Neuronal stem cell (in vitro differentiated cells): ENCODE measurements at regions not wholly inside any gene's neighbourhood (a gene's known extent, or its start where the extent isn't known, plus 50 kb on each side); places are given as distances from the start of the nearest gene placed in this dataset.

Source experiments
- DNase-seq: peaks from one replicate; pipeline ENCODE4 v3.0.0-alpha.2; 2013; ENCODE audit warnings: low spot score
- H2AFZ ChIP-seq: one replicate; pipeline ENCODE4 v1.6.1; 2013; ENCODE audit warnings: mild to moderate bottlenecking, low read length, inconsistent platforms
- H2AK5ac ChIP-seq: 2 replicates; pipeline ENCODE4 v1.6.1; 2013; ENCODE audit warnings: low read depth, mild to moderate bottlenecking, inconsistent platforms, low read length, moderate library complexity, mixed read lengths
- H2BK120ac ChIP-seq: 2 replicates; pipeline ENCODE4 v1.6.1; 2013; ENCODE audit warnings: low read depth, mild to moderate bottlenecking, inconsistent platforms, low read length, moderate library complexity, mixed read lengths
- H2BK12ac ChIP-seq: one replicate; pipeline ENCODE4 v1.6.1; 2013; ENCODE audit warnings: low read length, inconsistent platforms
- H2BK15ac ChIP-seq: 2 replicates; pipeline ENCODE4 v1.6.1; 2013; ENCODE audit warnings: mild to moderate bottlenecking, low read length, inconsistent platforms, mixed read lengths
- H2BK5ac ChIP-seq: one replicate; pipeline ENCODE4 v1.6.1; 2013; ENCODE audit warnings: inconsistent platforms, mild to moderate bottlenecking, low read length, moderate library complexity
- H3K14ac ChIP-seq: one replicate; pipeline ENCODE4 v1.6.1; 2013; ENCODE audit warnings: low read length, inconsistent platforms
- H3K18ac ChIP-seq: 2 replicates; pipeline ENCODE4 v1.6.1; 2013; ENCODE audit warnings: low read length, inconsistent platforms
- H3K23ac ChIP-seq: 2 replicates; pipeline ENCODE4 v1.6.1; 2013; ENCODE audit warnings: low read depth, mild to moderate bottlenecking, mixed read lengths, low read length, inconsistent platforms; ENCODE audit not compliant: poor library complexity
- H3K27ac ChIP-seq: replicated peaks from 3 replicates; pipeline ENCODE4 v1.5.1; 2013; ENCODE audit warnings: low read length, inconsistent platforms
- H3K27me3 ChIP-seq, 3 experiments: 2 replicates each; pipeline ENCODE4 v1.6.1; 2013; ENCODE audit warnings: low read length in 3 of 3, mild to moderate bottlenecking in 2 of 3, inconsistent platforms in 1 of 3, low read depth in 1 of 3, mixed read lengths in 1 of 3, moderate library complexity in 1 of 3; ENCODE audit not compliant: control insufficient read depth in 3 of 3, insufficient read depth in 3 of 3
- H3K36me3 ChIP-seq, 2 donors: replicated peaks in 1 of 2; 2 replicates each; pipeline ENCODE4 v1.6.1; 2013; ENCODE audit warnings: low read length in 2 of 2; ENCODE audit not compliant: control insufficient read depth in 2 of 2, insufficient read depth in 2 of 2
- H3K4ac ChIP-seq: 2 replicates; pipeline ENCODE4 v1.6.1; 2013; ENCODE audit warnings: inconsistent platforms, mild to moderate bottlenecking, low read length, moderate library complexity
- H3K4me1 ChIP-seq, 2 donors: 1 replicate in 1 of 2; 2 replicates in 1 of 2; pipeline ENCODE4 v1.6.1; 2013; ENCODE audit warnings: low read length in 2 of 2, low read depth in 1 of 2; ENCODE audit not compliant: control insufficient read depth in 2 of 2, insufficient read depth in 1 of 2
- H3K4me2 ChIP-seq: one replicate; pipeline ENCODE4 v1.6.1; 2013; ENCODE audit warnings: mild to moderate bottlenecking, low read length, inconsistent platforms; ENCODE audit not compliant: insufficient read depth, poor library complexity, severe bottlenecking
- H3K4me3 ChIP-seq, 2 donors: 2 replicates each; pipeline ENCODE4 v1.5.1; 2013; ENCODE audit warnings: low read length in 2 of 2, mild to moderate bottlenecking in 2 of 2, inconsistent platforms in 1 of 2, moderate library complexity in 1 of 2
- H3K79me1 ChIP-seq: one replicate; pipeline ENCODE4 v1.6.1; 2013; ENCODE audit warnings: low read depth, mild to moderate bottlenecking, inconsistent platforms, low read length, moderate library complexity
- H3K9ac ChIP-seq: one replicate; pipeline ENCODE4 v1.6.1; 2013; ENCODE audit warnings: mild to moderate bottlenecking, low read depth, low read length, inconsistent platforms; ENCODE audit not compliant: poor library complexity
- H3K9me3 ChIP-seq, 2 donors: replicated peaks in 1 of 2; 2 replicates each; pipeline versions ENCODE3 to v1.6.1; 2013; ENCODE audit warnings: low read length in 2 of 2, mild to moderate bottlenecking in 2 of 2, inconsistent platforms in 1 of 2, low read depth in 1 of 2, mixed read lengths in 1 of 2, moderate library complexity in 1 of 2; ENCODE audit not compliant: control insufficient read depth in 2 of 2, insufficient read depth in 1 of 2
- H4K8ac ChIP-seq: one replicate; pipeline ENCODE4 v1.6.1; 2013; ENCODE audit warnings: low read depth, mild to moderate bottlenecking, inconsistent platforms, low read length, moderate library complexity
- H4K91ac ChIP-seq: one replicate; pipeline ENCODE4 v1.6.1; 2013; ENCODE audit warnings: low read length, low read depth, mild to moderate bottlenecking, inconsistent platforms; ENCODE audit not compliant: poor library complexity
- WGBS, 2 donors: extraction: QIAGEN DNeasy Blood & Tissue Kit; methylation state at CpG; one replicate each; pipeline ENCODE4 v1.1.7; 2013; ENCODE audit warnings: missing lambda C conversion rate in 2 of 2, mixed read lengths in 1 of 2; ENCODE audit not compliant: insufficient read length in 2 of 2, insufficient replicate concordance in 1 of 2; ENCODE audit errors: extremely low coverage in 2 of 2; 5-methylcytosine and 5-hydroxymethylcytosine counted together

DNA sequence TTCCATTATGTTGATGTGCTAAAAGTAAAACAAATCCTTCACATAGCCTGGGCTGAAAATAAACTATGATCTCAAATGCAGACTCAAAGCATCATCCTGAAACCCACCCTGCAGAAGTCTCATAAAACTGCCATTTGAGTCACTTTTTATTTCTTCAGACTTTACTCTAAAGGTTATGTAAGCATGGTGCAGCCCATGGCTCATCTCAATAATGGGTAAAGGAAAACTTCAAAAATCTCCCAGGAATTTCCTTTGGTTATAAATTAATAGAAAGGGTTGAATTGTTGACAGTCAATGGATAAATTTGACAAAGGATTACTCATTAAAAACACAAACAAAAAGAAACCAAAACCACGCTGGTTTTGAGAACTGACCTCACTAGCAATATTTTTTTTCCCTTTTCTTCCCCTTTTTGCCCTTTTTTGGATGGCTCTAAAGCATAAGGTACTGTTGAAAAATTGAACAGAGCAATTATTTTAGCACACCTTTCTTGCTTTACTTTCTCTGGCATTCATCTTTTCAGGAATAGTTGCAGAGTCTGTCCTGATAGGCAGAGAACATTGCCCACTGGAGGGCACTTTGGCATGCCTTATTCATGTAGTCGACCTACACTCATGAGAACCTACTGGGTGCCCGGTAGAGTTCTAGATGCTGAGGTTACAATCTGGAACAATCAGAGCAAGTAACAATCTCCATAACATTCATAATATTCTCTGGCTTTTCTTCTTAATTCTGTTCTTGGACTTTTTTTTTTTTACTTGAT, 191.4 kb downstream of the TMEM167A start:
- Histone ChIP-seq H3K14ac (no peak overlapping the region), H2BK5ac (no peak overlapping the region), H3K9me3 (peaks cover 0 to 3% of the 10 kb centered on the region in 2 donors), H3K27ac (no peak overlapping the region), H3K9ac (no peak overlapping the region), H4K8ac (no peak overlapping the region), H3K79me1 (no peaks in the 10 kb centered on the region), H3K23ac (no peak overlapping the region), H3K4me2 (no peak overlapping the region), H2BK12ac (no peak overlapping the region), H3K18ac (no peak overlapping the region), H3K4ac (no peak overlapping the region), H3K36me3 (no peaks in the 10 kb centered on the region), H2BK120ac (no peak overlapping the region), H2BK15ac (no peak overlapping the region), H3K4me1 (no peaks in the 10 kb centered on the region), H3K27me3 (no peaks in the 10 kb centered on the region), H4K91ac (no peak overlapping the region), H2AFZ (no peak overlapping the region), H3K4me3 (no peak overlapping the region), H2AK5ac (no peak overlapping the region)
- no peak for DNase-seq
- WGBS, 2 donors, result no CpG with 5 or more reads among the region's 3 CpGs

DNA sequence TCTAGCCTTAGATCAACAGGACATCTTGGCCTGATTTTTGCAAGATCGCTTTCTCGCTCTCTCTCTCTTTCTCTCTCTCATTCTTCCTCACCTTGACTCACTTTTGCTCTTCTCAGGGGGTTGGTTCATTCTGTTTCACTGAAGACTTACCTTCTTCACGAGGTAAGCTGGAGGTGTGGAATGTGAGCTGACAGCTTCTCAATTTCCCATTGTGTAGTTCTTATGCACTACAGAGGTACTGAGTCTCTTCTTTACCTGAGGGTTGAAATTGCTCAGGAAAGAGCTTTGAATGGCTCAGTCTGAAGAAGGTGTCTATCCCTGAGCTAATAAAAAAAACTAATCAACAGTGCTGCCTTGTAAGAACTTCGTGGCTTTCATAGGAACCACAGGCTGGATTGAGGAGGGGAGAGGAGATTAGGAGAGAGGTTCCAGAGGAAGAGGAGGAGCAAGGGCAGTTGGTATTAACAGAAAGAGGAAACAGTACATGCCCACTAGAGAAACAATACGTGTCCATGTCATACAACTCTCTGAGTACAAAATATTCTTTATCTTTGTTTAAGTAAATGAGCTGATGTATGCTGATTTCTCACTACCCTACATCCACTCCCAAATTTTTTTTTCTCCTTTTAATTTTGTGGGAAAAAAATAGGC, 192.2 kb downstream of the TMEM167A start:
- Histone ChIP-seq H3K4ac (no peak overlapping the region), H2BK15ac (no peak overlapping the region), H3K36me3 (no peaks in the 10 kb centered on the region), H2BK12ac (no peak overlapping the region), H3K79me1 (no peaks in the 10 kb centered on the region), H2BK5ac (no peak overlapping the region), H3K9ac (no peak overlapping the region), H3K23ac (no peak overlapping the region), H4K8ac (no peak overlapping the region), H3K14ac (no peak overlapping the region), H2BK120ac (no peak overlapping the region), H3K4me2 (no peak overlapping the region), H3K27ac (no peak overlapping the region), H3K9me3 (peaks cover 5 to 8% of the 10 kb centered on the region in 2 donors), H2AK5ac (no peak overlapping the region), H3K4me3 (no peak overlapping the region), H3K4me1 (no peaks in the 10 kb centered on the region), H4K91ac (no peak overlapping the region), H2AFZ (no peak overlapping the region), H3K27me3 (no peaks in the 10 kb centered on the region), H3K18ac (no peak overlapping the region)
- no peak for DNase-seq
- WGBS, 2 donors, result no CpG with 5 or more reads among the region's 5 CpGs

DNA sequence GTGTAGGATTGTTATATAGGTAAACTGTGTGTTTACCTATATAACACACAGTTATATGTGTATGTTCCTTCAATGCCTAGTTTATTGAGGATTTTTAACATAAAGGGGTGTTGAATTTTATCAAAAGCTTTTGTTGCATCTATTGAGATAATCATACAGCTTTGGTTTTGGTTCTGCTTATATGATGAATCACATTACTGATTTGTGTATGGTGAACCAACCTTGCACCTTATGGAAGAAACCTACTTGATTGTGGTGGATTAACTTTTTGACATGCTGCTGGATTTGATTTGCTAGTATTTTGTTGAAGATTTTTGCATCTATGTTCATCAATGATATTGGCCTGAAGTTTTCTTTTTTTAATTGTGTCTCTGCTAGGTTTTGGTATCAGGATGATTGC, 194.9 kb downstream of the TMEM167A start:
- H3K4me3 ChIP-seq, result no peak overlapping the region
- no peak overlapping the region for H3K9ac ChIP-seq
- DNase-seq, result no peak
- H3K14ac ChIP-seq, result no peak overlapping the region
- no peaks in the 10 kb centered on the region for H3K79me1 ChIP-seq
- H2AK5ac ChIP-seq, result no peak overlapping the region
- H2AFZ ChIP-seq, result no peak overlapping the region
- no peak overlapping the region for H3K4ac ChIP-seq
- H3K4me2 ChIP-seq, result no peak overlapping the region
- H4K8ac ChIP-seq, result no peak overlapping the region
- H3K18ac ChIP-seq, result no peak overlapping the region
- no peak overlapping the region for H2BK15ac ChIP-seq
- no peak overlapping the region for H2BK12ac ChIP-seq
- H3K27me3 ChIP-seq, result no peaks in the 10 kb centered on the region
- H3K27ac ChIP-seq, result no peak overlapping the region
- no peak overlapping the region for H2BK5ac ChIP-seq
- H3K9me3 ChIP-seq, result peaks cover 8 to 13% of the 10 kb centered on the region in 2 donors
- no peak overlapping the region for H3K23ac ChIP-seq
- H4K91ac ChIP-seq, result no peak overlapping the region
- H3K4me1 ChIP-seq, result no peaks in the 10 kb centered on the region
- H3K36me3 ChIP-seq, result no peaks in the 10 kb centered on the region
- H2BK120ac ChIP-seq, result no peak overlapping the region

DNA sequence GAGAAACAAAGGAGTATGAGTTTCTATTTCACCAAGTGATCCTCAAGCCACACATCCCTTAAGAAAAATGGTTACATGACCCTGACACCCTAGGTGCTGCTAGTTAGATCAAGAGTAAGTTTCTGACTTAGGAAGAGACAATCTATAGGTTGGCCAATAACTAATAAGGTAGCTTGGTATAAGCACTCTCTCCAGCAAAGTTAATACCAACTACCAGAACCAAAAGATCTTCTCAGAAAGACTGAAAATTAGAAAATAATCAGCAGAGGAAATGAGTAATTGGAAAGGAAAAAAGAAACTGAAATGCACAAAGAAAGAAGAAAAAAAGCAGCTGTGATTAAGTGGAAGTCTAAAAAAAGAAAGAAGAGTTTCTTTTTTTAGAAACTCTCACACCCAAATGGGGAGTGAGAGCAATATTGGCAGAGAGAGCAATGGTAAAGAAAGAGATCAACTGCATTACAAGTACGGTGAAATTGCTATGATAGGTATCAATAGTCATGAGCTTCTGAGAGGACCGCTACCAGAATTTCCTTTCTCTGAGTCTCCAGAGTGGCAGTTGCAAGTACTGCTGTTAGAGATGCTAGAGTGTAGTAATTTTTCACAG, 195.5 kb downstream of the TMEM167A start:
- Histone ChIP-seq H4K8ac (no peak overlapping the region), H3K27me3 (no peaks in the 10 kb centered on the region), H3K14ac (no peak overlapping the region), H3K9ac (no peak overlapping the region), H3K4ac (no peak overlapping the region), H2BK15ac (no peak overlapping the region), H4K91ac (no peak overlapping the region), H3K4me2 (no peak overlapping the region), H2BK120ac (no peak overlapping the region), H3K23ac (no peak overlapping the region), H2BK5ac (no peak overlapping the region), H2BK12ac (no peak overlapping the region), H3K4me3 (no peak overlapping the region), H3K18ac (no peak overlapping the region), H3K27ac (no peak overlapping the region), H3K79me1 (no peaks in the 10 kb centered on the region), H3K4me1 (no peaks in the 10 kb centered on the region), H3K9me3 (peaks cover 8 to 13% of the 10 kb centered on the region in 2 donors), H2AFZ (no peak overlapping the region), H2AK5ac (no peak overlapping the region), H3K36me3 (no peaks in the 10 kb centered on the region)
- no peak for DNase-seq
- WGBS, 2 donors, result no CpG with 5 or more reads among the region's 2 CpGs
